Amniotic stem cell (primary cell): ENCODE measurements at regions not wholly inside any gene's neighbourhood (a gene's known extent, or its start where the extent isn't known, plus 50 kb on each side); places are given as distances from the start of the nearest gene placed in this dataset.

Experiments
- DNase-seq: peaks from one replicate; lab custom pipeline; 2025; lab: John Stamatoyannopoulos, UW

DNA sequence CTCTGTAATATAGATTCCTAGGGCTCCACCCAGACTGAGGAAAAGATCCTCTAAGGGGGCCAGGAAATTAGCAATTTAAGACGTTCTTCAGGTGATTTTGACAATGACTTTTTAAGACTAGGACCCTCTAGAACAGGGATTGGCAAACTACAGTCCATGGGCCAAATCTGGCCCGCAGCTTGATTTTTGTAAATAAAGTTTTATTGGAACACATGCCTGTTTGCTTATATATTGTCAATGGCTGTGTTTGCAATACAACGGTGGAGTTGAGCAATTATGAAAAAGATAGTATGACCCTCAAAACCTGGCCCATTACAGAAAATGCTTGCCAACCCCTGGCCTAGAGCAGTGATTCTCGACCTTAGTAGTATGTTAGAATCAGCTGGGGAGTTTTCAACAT is 181.9 kb downstream of the SOX9 start:
- no peak for DNase-seq

DNA sequence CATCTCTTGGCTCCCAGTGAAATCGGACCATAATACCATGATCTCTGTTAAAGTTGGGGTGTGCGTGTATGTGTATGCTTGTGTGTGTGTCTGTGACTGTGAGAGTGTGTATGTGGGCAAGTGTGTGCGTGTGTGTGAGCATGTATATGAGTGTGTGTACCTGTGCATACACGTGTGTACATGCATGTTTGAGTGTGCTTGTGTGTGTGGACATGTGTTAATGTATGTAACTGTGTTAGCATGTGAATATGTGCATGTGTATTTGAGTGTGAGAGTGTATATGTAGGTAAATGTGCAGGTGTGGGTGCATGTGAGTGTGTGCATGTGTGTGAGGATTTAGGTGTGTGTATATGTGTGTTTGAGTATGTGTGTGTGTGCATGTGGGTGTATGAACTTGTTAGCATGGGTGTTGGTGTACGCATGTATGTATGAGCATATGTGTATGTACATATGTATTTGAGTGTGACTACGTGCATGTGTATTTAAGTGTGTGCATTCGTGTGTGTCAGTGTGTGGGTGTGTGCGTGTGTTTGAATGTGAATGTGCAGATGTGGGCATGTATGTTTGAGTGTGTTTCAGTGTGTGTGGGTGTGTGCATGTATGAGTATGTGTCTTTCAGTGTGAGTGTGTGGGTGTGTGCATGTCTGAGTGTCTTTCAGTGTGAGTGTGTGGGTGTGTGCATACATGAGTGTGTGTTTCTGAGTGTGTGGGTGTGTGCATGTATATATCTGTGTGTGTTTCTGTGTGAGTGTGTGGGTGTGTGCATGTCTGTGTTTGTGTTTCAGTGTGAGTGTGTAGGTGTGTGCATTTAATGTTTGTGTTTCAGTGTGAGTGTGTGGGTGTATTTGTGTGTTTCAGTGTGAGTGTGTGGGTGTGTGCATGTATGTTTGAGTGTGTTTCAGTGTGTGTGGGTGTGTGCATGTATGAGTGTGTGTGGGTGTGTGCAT is 183.2 kb downstream of the SOX9 start:
- DNase-seq: no peak

DNA sequence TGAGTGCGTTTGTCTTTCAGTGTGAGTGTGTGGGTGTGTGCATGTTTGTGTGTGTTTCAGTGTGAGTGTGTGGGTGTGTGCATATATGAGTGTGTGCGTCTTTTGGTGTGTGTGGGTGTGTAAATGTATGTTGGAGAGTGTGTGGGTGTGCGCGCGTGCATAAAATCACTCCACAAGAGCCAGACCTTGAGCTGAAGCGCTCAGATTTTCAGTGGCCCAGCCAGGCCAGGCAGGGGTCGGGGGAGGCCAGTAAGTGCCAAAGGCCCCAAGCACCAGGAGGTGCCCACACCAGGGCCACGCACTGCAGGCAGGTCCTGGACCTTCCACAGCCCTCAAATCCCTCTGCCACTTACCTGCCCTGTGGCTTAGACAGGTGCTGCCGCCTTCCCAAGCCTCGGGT is 184.0 kb downstream of the SOX9 start:
- DNase-seq: no peak

GRCh38 chr17:72305472-72305871 is 184.7 kb downstream of the SOX9 start:
- no peak for DNase-seq

- DNase-seq: no peak
Observed at GRCh38 chr17:72306037-72306436, 185.2 kb downstream of the SOX9 start.

DNA sequence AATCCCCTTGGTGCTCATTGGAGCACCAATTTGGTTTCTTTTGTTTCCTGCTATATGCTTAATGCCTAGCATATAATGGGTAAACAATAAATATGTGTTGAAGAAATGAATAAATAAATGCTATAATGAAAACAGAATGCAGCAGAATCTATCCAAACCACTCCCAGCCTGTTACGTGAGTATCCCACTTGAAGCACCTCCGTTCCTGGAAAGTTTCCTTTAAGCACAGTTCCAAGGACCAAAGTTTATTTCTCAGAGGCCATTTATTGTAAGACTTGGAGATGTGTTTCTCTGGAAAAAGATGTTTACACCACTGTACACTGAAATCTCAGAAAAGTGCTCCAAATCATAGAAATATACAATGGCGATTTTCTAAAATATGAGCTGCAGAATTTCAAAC is 187.0 kb downstream of the SOX9 start:
- DNase-seq: no peak

DNA sequence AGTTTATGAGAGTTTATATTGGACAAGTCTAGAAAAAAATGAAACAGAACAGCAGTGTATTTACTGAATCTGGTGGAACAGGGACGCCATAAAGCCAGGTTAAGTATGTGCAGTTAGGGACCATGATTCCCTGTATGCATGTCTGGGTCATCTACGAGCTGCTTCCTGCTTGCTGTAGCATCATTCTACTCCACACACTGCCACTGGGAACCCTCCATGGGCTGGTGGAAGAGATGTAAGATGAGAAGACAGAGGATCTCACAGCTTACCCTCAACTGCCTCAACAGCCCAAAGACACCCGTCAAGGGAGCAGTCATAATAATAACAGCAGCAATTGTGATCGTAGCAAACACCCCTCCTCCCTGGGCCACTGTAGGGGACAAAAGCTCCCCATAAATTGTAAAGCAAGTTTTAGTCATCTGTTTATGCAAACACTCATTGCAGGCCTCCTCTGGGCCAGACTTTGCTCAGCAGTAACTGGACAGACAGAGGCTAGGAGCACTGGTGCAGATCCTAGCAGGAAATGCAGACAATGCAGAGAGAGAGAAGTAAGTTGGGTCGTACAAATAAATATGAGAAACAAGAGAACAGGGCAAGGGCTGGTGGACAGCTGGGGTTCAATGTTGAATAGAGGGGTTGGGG is 188.0 kb downstream of the SOX9 start:
- no peak for DNase-seq

GRCh38 chr17:72311004-72311403 is 190.2 kb downstream of the SOX9 start:
- DNase-seq: no peak

GRCh38 chr17:72315122-72315913 is 194.5 kb downstream of the SOX9 start:
- no peak for DNase-seq

GRCh38 chr17:72318131-72318530 is 197.3 kb downstream of the SOX9 start:
- DNase-seq: no peak

- no peak for DNase-seq
Observed at GRCh38 chr17:72321896-72322295, 201.1 kb downstream of the SOX9 start.

DNA sequence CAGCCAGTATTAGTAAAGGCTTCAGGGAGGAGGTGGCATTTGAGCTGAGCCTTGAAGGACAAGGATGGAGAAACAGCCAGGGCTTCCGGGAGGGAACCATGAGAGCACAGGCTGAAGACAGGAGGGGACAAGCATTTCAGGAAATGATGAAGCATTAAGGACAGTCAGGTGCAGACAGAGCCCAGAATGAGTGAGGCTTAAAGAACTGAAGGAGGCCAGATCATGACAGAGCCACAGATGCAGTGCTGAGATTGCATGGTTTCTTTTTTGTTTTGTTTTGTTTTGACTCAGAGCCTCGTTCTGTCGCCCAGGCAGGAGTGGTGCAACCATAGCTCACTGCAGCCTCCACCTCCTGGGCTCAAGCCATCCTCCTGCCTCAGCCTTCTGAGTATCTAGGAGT is 211.5 kb downstream of the SOX9 start:
- no peak for DNase-seq

DNA sequence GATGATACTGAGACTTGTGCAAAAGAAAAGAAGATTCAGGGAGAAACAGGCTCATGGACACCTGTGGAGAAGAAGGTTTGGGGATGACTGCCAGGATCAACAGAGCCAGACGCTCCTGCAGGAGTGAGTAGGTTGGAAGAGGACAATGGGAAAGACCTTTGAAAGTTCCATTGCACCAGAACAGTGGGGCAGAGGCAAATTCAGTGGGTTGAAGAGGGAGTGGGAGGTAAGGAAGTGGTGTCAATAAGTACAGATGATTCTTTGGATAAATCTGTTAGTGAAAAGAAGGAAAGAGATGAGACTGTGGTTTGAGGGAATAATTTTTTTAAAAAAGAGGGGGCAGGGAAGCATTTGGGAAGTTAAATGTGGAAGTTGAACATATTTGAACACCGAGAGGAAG is 212.8 kb downstream of the SOX9 start:
- DNase-seq: no peak

GRCh38 chr17:72334205-72334604 is 213.4 kb downstream of the SOX9 start:
- peak; percentile 56 for DNase-seq

GRCh38 chr17:72336026-72336803 is 215.4 kb downstream of the SOX9 start:
- no peak for DNase-seq

DNA sequence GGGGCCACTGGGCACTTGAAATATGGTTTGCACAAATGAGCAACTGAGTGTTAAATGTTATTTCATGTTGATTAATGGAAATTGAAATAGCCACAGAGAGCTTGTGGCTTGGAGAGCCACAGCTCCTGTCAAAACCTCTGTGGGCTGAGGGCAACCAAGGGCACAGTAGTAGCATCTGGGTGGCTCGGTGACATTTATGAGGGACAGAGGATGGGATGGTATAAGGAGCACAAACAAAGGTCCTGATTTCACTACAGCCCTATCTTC is 215.9 kb downstream of the SOX9 start:
- DNase-seq: no peak

DNA sequence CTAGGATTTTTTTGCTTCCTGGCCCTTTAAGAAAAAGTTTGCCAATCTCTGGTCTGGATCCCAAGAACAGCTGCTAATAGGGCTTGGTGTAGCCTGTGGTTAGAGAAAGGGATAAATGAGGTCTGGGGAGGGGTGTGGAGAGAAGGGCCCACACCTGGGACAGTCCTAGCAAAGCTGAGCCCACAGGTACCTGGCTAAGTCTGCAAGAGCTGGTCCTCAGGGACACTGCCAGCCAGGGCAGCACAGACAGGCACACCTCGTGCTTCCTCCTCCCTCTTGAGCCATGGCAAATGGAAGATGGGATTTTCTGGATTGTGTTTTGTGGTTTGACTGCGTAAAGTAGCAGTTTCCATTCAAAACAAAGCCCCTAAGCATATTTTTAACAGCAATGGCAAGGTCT is 217.5 kb downstream of the SOX9 start:
- no peak for DNase-seq

- peak; percentile 78 for DNase-seq
Observed at GRCh38 chr17:72338847-72339790, 218.3 kb downstream of the SOX9 start.

- DNase-seq: no peak
Observed at GRCh38 chr17:72340836-72341235, 220.0 kb downstream of the SOX9 start.

GRCh38 chr17:72342061-72342460 is 221.2 kb downstream of the SOX9 start:
- no peak for DNase-seq
